ENCODE measurements at regions not wholly inside any gene's neighbourhood (a gene's known extent, or its start where the extent isn't known, plus 50 kb on each side); places are given as distances from the start of the nearest gene placed in this dataset.

DNA sequence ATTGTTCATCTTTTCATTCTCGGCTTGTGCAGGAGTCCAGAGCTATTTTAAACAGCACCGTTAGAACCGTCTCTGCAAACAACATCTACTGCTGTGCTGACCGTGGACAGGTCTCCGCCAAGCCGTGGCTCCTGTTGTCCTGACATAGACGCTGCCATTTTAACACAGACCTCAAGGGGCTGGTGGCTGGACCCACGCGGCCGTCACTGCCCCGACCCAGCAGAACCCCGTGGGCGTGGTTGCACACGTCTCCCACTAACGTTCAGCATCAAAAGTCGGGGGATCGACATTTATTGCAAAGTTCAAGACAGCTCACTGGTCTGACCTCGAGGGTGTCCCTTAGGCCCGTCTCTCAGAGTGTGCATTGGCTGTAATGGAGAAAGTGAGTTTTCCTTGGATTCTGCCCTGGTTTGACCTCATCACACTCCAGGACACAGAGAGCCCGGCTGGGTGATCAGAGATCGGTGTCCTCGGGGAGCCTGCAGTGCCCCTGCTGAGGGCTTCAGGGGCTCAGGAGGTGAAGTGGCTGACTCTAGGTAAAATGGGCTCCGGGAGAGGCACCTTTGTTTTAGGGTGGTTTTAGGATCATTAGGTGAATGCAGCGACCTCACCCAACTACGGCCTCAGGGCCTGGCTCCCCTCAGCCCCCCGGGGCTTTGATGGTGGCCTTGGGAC is 363.2 kb downstream of the THBS2 start:
- Histone ChIP-seq H3K18ac (ENCODE audit: low read depth, low read length) (no peak overlapping the region), H3K36me3 (ENCODE audit: control insufficient read depth, insufficient read depth, low read length) (no peaks in the 10 kb centered on the region), H2AFZ (replicated peaks; ENCODE audit: low read length, poor library complexity) (no peak overlapping the region), H3K27me3 (ENCODE audit: control insufficient read depth, insufficient read depth, low read length) (peaks cover 5% of the 10 kb centered on the region; the same call in 1 of the 2 replicates), H4K20me1 (ENCODE audit: insufficient read depth, low read length) (no peaks in the 10 kb centered on the region), H3K4me1 (ENCODE audit: control insufficient read depth, insufficient read depth, low read length) (no peaks in the 10 kb centered on the region), H3K9me3 (ENCODE audit: control insufficient read depth, insufficient read depth, low read length) (no peaks in the 10 kb centered on the region), H4K5ac (ENCODE audit: low read depth, low read length) (no peak overlapping the region), H3K79me1 (ENCODE audit: low read depth in 1 of 2, low read length in 2 of 2) (no peaks in the 10 kb centered on the region), H3K9ac (ENCODE audit: low read depth, low read length) (no peak overlapping the region), H3K4me2 (ENCODE audit: low read depth, low read length) (no peak overlapping the region), H4K91ac (ENCODE audit: insufficient read depth, low read depth, low read length) (no peak overlapping the region), H3K9me1 (ENCODE audit: insufficient read depth, low read length) (no peaks in the 10 kb centered on the region), H3K23ac (ENCODE audit: low read depth, low read length) (no peak overlapping the region), H2AK5ac (ENCODE audit: low read depth, low read length) (no peak overlapping the region), H3K27ac (ENCODE audit: insufficient read depth, low read length) (no peak overlapping the region), H2BK15ac (ENCODE audit: low read depth, low read length) (no peak overlapping the region), H3K4me3 (ENCODE audit: insufficient read depth, low read depth, low read length) (no peak overlapping the region), H3K14ac (replicated peaks; ENCODE audit: low read depth, low read length) (no peak overlapping the region), H3K56ac (ENCODE audit: extremely low read depth, insufficient read depth, low read length) (no peak overlapping the region), H2BK5ac (ENCODE audit: low read depth, low read length, poor library complexity, severe bottlenecking) (no peak overlapping the region), H2BK20ac (ENCODE audit: low read depth, low read length) (no peak overlapping the region), H4K8ac (ENCODE audit: low read depth in 2 of 2, low read length in 2 of 2) (no peak overlapping the region), H2AK9ac (replicated peaks; ENCODE audit: low read depth, low read length, poor library complexity) (no peak overlapping the region), H2BK120ac (ENCODE audit: low read depth, low read length) (no peak overlapping the region), H3K4ac (ENCODE audit: low read depth, low read length) (no peak overlapping the region)
- in situ Hi-C loops (cut with MboI; ENCODE audit: low sequenced_read_pairs) (loop anchor here (10.0 to 25.0 kb wide), 2 partner anchors 624 to 978 kb away; no protein-coding TSS in a partner anchor), dilution Hi-C loops (cut with HindIII; ENCODE audit: low sequenced_read_pairs, unreplicated experiment) (no loop called here), intact Hi-C loops (cut with micrococcal nuclease) (loop anchor here (10.0 kb wide), 1 partner anchor 764 kb away; no protein-coding TSS in a partner anchor)
- TF ChIP-seq, protein P1, sequence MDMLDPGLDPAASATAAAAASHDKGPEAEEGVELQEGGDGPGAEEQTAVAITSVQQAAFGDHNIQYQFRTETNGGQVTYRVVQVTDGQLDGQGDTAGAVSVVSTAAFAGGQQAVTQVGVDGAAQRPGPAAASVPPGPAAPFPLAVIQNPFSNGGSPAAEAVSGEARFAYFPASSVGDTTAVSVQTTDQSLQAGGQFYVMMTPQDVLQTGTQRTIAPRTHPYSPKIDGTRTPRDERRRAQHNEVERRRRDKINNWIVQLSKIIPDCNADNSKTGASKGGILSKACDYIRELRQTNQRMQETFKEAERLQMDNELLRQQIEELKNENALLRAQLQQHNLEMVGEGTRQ (IDR thresholded peaks at IDR 0.05; ENCODE audit: low read depth, low read length): no peak
- TF ChIP-seq POLR2A (IDR thresholded peaks at IDR 0.05; ENCODE audit: low read depth, low read length): no peak
- no peak for TF ChIP-seq CHD1 (IDR thresholded peaks at IDR 0.05; ENCODE audit: low read depth, low read length)
- TF ChIP-seq CEBPB (IDR thresholded peaks at IDR 0.05; ENCODE audit: low read depth, low read length): no peak
- TF ChIP-seq FOS (IDR thresholded peaks at IDR 0.05; ENCODE audit: low read depth, low read length): no peak
- TF ChIP-seq MXI1 (IDR thresholded peaks at IDR 0.05; ENCODE audit: borderline replicate concordance, low read depth, low read length): no peak
- ChIA-PET POLR2A (ENCODE audit: unreplicated experiment) (no interaction called here), CTCF (no interaction called here)
- no peak for ATAC-seq (ENCODE audit: low read depth)
- 84% methylated on average over 6 of the region's 26 CpGs; no CpG with 5 or more reads in 1 of the 2 experiments for WGBS, 2 experiments (ENCODE audit: extremely low coverage in 2 of 2, insufficient read length in 1 of 2)
- no peak for DNase-seq
- no TSS peak for BruUV-seq (replicated peaks)
